Muscle layer of duodenum (tissue), 2 donors: ENCODE measurements at regions not wholly inside any gene's neighbourhood (a gene's known extent, or its start where the extent isn't known, plus 50 kb on each side); places are given as distances from the start of the nearest gene placed in this dataset.

Experiments
- H3K27ac ChIP-seq: one replicate; pipeline ENCODE4 v1.7.0; 2013; ENCODE audit warnings: mild to moderate bottlenecking, low read length
- H3K27me3 ChIP-seq: one replicate; pipeline ENCODE4 v1.7.0; 2013; ENCODE audit warnings: low read depth, mild to moderate bottlenecking, control low read depth, low read length
- H3K36me3 ChIP-seq, 2 donors: one replicate each; pipeline ENCODE4 v1.7.0; 2013; ENCODE audit warnings: low read length in 2 of 2, control low read depth in 1 of 2, mild to moderate bottlenecking in 1 of 2; ENCODE audit not compliant: insufficient read depth in 2 of 2, control insufficient read depth in 1 of 2
- H3K4me1 ChIP-seq, 2 donors: one replicate each; pipeline ENCODE4 v1.7.0; 2013; ENCODE audit warnings: low read length in 2 of 2, mild to moderate bottlenecking in 2 of 2, control low read depth in 1 of 2, moderate library complexity in 1 of 2; ENCODE audit not compliant: insufficient read depth in 2 of 2, control insufficient read depth in 1 of 2
- H3K4me3 ChIP-seq, 2 donors: one replicate each; pipeline ENCODE4 v1.7.0; 2013; ENCODE audit warnings: low read length in 2 of 2, low read depth in 1 of 2, mild to moderate bottlenecking in 1 of 2
- H3K9me3 ChIP-seq, 2 donors: one replicate each; pipeline ENCODE4 v1.7.0; 2013; ENCODE audit warnings: low read length in 2 of 2, control low read depth in 1 of 2, mild to moderate bottlenecking in 1 of 2; ENCODE audit not compliant: control insufficient read depth in 1 of 2
- donor health status: healthy.

DNA sequence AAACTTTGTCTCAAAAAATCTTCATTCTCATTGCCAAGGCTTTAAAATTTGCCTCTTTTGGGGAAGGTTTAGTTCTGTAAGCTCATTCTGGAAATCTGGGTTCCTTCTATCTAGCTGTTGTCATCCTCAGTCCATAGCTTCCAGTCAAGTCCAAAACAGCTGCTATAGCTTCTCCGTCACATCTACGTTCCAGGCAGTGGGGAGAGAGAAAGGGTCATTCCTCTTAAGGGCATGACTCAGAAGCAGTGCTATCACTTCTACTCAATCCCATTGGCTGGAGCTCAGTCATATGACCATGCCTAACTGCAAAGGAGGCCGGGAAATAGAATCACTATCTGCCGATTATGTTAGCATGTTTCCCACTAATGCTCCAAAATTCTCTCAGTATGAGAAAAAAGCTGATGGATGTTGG, 141.4 kb upstream of the PTPN1 start:
- Histone ChIP-seq H3K9me3 (no peaks in the 10 kb centered on the region), H3K4me3 (no peak overlapping the region), H3K27ac (peak overlapping the region; percentile 55), H3K27me3 (no peaks in the 10 kb centered on the region), H3K36me3 (no peaks in the 10 kb centered on the region), H3K4me1 (peaks cover 0 to 4% of the 10 kb centered on the region in 2 donors)

DNA sequence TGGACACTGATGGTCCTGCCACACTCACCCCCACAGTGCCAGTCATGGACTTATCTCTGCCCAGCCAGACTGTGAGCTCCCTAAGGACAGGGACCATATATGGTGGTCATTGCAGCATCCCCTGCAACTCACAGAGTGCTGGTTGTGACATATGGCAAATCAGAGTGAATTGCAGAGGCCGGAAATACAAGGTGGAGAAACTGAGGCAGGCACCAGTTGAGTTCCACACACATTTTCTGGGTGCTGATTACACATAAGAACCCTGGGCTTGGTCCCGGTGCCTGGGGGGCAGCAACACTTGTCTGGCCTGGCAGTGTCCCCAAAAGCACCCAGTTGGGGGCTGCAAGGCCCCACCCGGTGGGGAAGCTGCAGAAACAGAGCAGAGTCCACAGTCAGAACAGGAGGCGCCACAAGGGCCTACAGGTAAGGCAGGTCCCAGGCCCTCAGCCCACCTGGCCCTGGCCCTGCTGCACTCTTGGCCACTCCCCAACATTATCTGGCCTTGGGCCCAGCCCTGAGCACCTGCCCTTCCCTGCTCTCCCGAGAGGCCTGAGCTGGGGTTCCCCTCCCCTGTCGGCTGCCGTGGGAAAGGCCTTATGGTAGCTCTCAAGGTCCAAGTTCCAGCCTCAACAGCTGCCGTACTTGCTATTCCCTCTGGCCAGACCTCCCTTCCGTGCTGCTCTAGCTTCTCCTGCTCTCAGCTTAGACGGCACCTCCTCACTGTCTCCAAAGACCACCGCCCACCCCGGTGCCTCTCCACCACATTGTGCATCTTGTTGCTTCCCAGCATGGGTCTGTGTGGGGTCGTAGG, 140.8 kb upstream of the PTPN1 start:
- H3K36me3 ChIP-seq, result no peaks in the 10 kb centered on the region
- peaks cover 0 to 4% of the 10 kb centered on the region in 2 donors for H3K4me1 ChIP-seq
- H3K9me3 ChIP-seq, result no peaks in the 10 kb centered on the region
- H3K27me3 ChIP-seq, result no peaks in the 10 kb centered on the region
- H3K27ac ChIP-seq, result peak overlapping the region; percentile 55
- no peak overlapping the region for H3K4me3 ChIP-seq

DNA sequence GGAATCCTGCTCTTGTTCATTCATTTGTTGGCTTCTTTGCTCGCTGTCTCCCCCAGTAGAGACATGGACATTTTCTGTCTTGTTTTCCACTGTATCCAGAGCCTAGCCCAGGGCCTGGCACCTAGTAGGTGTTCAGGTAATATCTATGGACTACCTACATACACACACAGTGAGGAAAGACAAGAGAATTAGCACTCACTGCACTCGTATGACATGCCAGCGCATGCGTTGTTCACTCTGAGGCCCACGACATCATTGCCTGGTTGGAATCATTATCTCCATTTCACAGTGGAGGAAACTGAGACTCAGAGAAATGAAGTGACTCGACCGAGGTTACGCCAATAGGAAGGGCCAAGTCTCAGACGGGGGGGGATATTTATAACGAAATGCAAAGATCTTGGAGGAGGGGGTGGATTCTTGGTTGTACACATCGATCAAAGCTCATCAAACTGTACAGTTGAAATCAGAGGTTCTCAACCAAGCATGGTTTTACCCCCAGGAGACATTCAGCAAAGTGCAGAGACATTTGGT, 140.1 kb upstream of the PTPN1 start:
- Histone ChIP-seq H3K4me1 (peaks cover 0 to 4% of the 10 kb centered on the region in 2 donors), H3K9me3 (no peaks in the 10 kb centered on the region), H3K36me3 (no peaks in the 10 kb centered on the region), H3K27ac (no peak overlapping the region), H3K4me3 (no peak overlapping the region), H3K27me3 (no peaks in the 10 kb centered on the region)

DNA sequence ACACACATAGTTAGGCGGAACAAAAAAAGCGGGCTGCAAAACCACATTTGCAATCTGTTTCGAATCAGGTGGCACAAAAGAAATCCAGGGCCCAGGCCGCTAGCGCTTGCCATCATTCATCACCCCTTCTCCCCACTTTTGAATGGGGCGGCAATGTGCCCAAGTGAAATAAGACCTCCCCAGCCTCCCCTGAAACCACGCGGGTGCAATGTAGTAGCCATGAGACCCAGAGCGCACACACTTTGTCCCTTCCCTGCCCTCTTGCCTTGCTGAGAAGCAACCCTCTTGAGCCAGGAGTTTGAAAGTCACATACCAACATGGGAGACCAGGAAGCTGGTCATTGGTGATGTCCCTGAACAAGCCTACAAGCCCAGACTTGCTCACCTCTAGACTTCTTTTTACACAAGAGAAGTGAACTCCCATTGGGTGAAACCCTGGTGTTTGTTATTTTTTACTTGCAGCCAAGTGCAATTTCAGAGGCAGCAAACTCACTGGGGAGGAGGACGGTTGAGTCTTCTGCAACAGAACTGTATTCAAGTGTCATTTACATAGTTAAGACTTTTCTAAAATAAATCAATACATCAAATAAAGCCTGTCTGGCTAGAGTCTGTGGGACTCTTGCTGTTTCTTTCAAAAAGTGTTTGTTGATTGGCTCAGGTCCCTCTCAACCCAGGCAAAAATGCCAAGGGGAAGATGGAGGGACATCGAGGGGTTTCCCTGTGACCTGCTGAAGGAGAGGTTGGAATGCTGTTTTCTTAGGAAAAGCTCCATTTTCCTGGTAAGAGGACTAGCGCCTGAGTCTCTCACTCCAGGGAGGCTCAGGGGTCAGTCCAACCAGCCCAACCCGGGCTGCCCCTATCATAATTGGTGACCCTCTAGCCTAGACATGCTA, 138.1 kb upstream of the PTPN1 start:
- no peaks in the 10 kb centered on the region for H3K9me3 ChIP-seq
- H3K4me3 ChIP-seq, result no peak overlapping the region
- H3K36me3 ChIP-seq, result no peaks in the 10 kb centered on the region
- no peak overlapping the region for H3K27ac ChIP-seq
- no peaks in the 10 kb centered on the region for H3K27me3 ChIP-seq
- peaks cover 0 to 4% of the 10 kb centered on the region in 2 donors for H3K4me1 ChIP-seq

- H3K4me3 ChIP-seq, result no peak overlapping the region
- H3K9me3 ChIP-seq, result no peaks in the 10 kb centered on the region
- H3K36me3 ChIP-seq, result no peaks in the 10 kb centered on the region
- no peak overlapping the region for H3K27ac ChIP-seq
- H3K4me1 ChIP-seq, result peaks cover 0 to 4% of the 10 kb centered on the region in 2 donors
- H3K27me3 ChIP-seq, result no peaks in the 10 kb centered on the region
Observed at GRCh38 chr20:50372770-50373088, 137.5 kb upstream of the PTPN1 start.

DNA sequence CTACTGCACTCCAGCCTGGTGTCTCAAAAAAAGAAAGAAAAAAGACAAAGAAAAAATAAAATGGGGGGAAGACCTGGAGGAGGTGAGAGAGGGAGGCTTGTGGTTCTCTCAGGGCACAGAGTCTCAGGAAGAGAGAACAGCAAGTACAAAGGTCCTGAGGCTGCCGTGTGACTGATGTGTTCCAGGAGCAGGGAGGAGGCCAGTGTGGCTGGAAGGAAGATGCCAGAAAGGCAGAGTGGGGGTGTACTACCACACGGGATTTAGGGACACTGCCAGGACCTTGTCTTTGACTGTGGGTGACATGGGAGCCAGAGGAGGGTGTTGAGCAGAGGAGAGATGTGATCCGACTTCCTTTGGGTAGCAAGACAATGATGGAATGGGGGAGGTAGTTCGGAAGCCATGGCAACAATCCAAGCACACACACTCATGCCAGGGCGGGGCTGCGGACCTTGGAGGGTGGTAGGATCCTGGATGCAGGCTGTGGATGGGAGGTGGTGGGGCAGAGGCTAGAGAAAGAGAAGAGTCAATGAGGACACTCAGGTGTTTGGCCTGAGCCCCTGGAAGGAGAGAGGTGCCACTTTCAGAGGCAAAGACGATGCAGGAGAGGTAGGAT, 136.4 kb upstream of the PTPN1 start:
- Histone ChIP-seq H3K4me1 (peaks cover 0 to 1% of the 10 kb centered on the region in 2 donors), H3K9me3 (no peaks in the 10 kb centered on the region), H3K36me3 (no peaks in the 10 kb centered on the region), H3K27me3 (no peaks in the 10 kb centered on the region), H3K27ac (no peak overlapping the region), H3K4me3 (no peak overlapping the region)

- H3K36me3 ChIP-seq, result no peaks in the 10 kb centered on the region
- H3K4me1 ChIP-seq, result peaks cover 2 to 6% of the 10 kb centered on the region in 2 donors
- no peaks in the 10 kb centered on the region for H3K27me3 ChIP-seq
- no peak overlapping the region for H3K4me3 ChIP-seq
- H3K9me3 ChIP-seq, result no peaks in the 10 kb centered on the region
- H3K27ac ChIP-seq, result no peak overlapping the region
Observed at GRCh38 chr20:50374541-50375078, 135.6 kb upstream of the PTPN1 start.

- no peak overlapping the region for H3K27ac ChIP-seq
- H3K4me1 ChIP-seq, result peaks cover 12 to 17% of the 10 kb centered on the region in 2 donors
- H3K4me3 ChIP-seq, result no peak overlapping the region
- no peaks in the 10 kb centered on the region for H3K9me3 ChIP-seq
- no peaks in the 10 kb centered on the region for H3K27me3 ChIP-seq
- H3K36me3 ChIP-seq, result no peaks in the 10 kb centered on the region
Observed at GRCh38 chr20:50376179-50376887, 133.8 kb upstream of the PTPN1 start.

GRCh38 chr20:50376888-50377459, 133.2 kb upstream of the PTPN1 start:
- Histone ChIP-seq H3K4me3 (no peak overlapping the region), H3K27me3 (no peaks in the 10 kb centered on the region), H3K36me3 (no peaks in the 10 kb centered on the region), H3K4me1 (peaks cover 17 to 24% of the 10 kb centered on the region in 2 donors), H3K9me3 (no peaks in the 10 kb centered on the region), H3K27ac (no peak overlapping the region)

DNA sequence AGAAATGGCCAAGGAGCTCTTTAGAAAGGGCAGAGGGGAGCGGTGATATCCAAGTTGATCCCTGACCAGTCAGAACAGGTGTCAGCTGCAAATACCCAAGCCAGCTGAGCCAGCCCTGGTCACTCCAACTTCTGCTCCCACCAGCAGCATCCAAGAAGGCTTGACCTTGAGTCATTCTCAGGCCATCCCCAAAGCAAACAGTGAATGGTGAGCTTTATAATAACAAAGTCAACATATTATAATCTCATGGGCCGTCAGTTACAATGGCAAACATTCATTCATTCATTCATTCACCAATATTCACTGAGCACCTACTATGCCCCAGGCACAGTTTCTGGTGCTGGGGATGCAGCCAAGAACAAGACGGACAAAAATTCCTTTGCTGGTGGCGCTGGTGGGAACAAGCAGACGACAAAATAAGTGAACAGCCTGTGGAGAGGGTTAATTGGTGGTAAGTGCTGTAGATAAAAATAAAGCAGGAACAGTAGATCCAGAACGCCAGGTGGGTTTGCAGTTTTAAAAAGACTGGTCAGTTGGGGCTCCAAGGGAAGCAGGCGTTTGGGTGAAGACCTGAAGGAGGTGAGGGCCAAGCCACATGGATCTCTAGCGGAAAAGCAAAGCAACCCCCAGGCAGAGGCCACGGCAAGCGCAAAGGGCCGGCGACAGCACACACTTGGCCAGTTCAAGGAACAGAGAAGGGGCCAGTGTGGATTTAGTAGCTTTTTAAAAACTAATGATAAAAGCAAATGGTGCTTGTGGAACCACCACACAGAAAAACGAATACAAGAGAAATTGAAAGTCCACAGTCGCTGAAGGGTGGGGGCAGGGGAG, 131.8 kb upstream of the PTPN1 start:
- H3K4me1 ChIP-seq, result peaks cover 17 to 30% of the 10 kb centered on the region in 2 donors
- H3K27me3 ChIP-seq, result no peaks in the 10 kb centered on the region
- H3K36me3 ChIP-seq, result no peaks in the 10 kb centered on the region
- peak overlapping the region; percentile 85 for H3K27ac ChIP-seq
- H3K4me3 ChIP-seq, result peak overlapping the region; percentile 20 to 48
- H3K9me3 ChIP-seq, result no peaks in the 10 kb centered on the region
